C4-2B (cell line): ENCODE measurements at regions not wholly inside any gene's neighbourhood (a gene's known extent, or its start where the extent isn't known, plus 50 kb on each side); places are given as distances from the start of the nearest gene placed in this dataset.
"Not testable (repeated sequence)": the region's sequence is repeated elsewhere in the genome, so short reads cannot be mapped to it uniquely, and the experiment has no call there.

Experiments used
- H3K27ac ChIP-seq: fragments of 450-650 bp; 2 replicates; pipeline ENCODE4 v1.5.1; 2017
- ZFX ChIP-seq: fragments of 450-650 bp; IDR thresholded peaks from 2 replicates; pipeline ENCODE4 v1.6.1; 2017
- TF ChIP-seq, protein P1 (sequence below): fragments of 450-650 bp; conservative IDR thresholded peaks from 2 replicates; pipeline ENCODE4 v1.5.1; 2017; ENCODE audit warnings: mild to moderate bottlenecking

DNA sequence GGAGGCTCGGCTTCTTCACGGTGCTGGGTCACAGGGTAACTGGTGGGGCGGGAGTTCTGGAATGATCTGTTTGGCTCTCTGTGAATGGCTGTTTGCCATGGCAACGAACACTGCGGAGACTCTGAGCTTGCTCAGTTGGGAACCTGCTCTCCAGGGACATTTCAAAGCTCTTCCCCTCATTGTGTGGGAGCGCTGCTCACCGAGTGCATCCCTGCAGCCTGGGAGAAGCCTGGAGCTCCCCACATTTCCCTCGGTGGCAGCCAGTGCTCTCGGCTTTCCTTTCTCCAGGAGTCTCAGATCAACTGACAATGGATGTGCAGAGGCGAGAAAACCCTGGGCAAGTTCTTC lies 57.6 kb upstream of the CACUL1 start:
- no peak overlapping the region for H3K27ac ChIP-seq
- TF ChIP-seq ZFX, result no peak
- TF ChIP-seq, protein P1, sequence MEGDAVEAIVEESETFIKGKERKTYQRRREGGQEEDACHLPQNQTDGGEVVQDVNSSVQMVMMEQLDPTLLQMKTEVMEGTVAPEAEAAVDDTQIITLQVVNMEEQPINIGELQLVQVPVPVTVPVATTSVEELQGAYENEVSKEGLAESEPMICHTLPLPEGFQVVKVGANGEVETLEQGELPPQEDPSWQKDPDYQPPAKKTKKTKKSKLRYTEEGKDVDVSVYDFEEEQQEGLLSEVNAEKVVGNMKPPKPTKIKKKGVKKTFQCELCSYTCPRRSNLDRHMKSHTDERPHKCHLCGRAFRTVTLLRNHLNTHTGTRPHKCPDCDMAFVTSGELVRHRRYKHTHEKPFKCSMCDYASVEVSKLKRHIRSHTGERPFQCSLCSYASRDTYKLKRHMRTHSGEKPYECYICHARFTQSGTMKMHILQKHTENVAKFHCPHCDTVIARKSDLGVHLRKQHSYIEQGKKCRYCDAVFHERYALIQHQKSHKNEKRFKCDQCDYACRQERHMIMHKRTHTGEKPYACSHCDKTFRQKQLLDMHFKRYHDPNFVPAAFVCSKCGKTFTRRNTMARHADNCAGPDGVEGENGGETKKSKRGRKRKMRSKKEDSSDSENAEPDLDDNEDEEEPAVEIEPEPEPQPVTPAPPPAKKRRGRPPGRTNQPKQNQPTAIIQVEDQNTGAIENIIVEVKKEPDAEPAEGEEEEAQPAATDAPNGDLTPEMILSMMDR, result no peak

DNA sequence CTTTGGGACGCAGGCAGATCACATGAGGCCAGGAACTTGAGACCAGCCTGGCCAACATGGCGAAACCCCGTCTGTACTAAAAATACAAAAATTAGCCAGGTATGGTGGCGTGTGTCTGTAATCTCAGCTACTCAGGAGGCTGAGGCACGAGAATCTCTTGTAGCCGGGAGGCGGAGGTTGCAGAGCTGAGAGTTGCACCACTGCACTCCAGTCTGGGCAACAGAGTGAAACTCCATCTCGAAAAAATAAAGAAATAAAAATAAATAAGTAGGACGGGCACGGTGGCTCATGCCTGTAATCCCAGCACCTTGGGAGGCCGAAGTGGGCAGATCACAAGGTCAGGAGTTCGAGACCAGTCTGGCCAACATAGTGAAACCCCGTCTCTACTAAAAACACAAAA lies 58.2 kb upstream of the CACUL1 start:
- H3K27ac ChIP-seq, result not testable (repeated sequence)

DNA sequence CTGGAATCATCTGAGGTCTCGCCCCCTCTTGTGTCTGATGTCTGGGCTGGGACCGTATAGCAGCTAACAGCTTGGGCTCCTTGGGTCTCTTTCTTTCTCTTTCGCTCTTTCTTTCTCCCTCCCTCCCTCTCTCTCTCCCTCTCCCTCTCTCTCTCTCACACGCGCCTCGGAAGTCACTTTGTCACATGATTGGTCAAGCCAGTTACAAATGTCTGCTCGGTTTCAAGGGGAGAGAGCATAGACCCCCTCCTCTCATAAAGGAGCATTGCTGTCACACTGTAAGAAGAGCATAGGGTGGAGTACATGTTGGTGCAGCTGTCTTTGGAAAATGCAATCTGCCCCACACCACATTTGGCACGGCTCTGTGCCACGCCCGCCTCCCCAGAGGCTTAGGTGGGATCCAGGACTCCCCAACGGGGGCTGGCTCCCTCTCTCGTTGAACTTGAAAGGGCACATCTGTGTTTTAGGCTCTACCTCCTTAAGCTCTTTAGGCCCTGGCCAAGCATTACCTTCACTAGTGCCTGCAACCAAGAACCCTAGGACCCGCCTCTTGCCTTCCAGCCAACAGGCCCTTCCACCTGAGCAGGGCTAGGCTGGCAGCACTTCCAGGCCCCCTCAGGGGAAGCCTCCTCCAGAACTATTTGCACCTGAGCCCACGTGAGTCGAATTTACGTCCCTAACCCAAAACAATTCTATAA lies 61.9 kb upstream of the CACUL1 start:
- no peak for TF ChIP-seq ZFX
- TF ChIP-seq, protein P1, result no peak

DNA sequence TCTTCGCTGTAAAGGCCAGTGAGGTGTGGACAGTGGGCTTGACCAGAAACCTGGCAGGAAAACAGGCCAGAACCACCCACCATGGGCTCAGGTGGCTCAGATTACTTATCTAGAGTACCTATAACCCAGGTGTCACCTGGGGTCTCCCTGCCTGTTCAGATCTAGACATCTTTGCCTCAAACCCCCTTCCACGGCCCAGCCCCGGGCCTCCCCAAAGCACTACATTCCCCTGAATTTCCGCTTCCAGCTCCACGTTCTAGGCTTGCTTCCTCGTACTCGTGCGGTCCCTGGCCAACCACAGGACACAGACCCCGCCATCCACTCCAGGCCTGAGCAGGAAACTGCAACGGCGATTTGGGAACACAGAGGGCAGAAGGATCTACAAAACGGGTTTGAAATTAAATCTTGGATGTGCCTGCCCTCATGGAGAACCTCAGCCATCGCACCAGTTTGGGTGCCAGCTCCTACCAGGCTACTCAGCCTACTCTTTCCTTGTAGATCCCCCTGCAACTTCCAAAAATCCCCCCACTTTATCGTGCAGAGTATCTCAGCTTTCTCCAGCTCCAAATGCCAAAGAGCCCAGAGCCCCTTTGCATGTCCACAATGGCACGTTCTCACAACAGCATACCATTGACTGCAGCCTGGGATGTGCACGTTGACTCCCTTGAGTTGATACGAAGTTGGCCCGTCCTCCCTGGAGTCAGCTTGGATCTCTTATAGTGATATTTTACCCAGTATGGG lies 62.7 kb upstream of the CACUL1 start:
- TF ChIP-seq ZFX, result no peak
- TF ChIP-seq, protein P1, result no peak
- no peak overlapping the region for H3K27ac ChIP-seq

More for the DNA sequence above, 61.9 kb upstream of the CACUL1 start:
- H3K27ac ChIP-seq, result no peak overlapping the region

DNA sequence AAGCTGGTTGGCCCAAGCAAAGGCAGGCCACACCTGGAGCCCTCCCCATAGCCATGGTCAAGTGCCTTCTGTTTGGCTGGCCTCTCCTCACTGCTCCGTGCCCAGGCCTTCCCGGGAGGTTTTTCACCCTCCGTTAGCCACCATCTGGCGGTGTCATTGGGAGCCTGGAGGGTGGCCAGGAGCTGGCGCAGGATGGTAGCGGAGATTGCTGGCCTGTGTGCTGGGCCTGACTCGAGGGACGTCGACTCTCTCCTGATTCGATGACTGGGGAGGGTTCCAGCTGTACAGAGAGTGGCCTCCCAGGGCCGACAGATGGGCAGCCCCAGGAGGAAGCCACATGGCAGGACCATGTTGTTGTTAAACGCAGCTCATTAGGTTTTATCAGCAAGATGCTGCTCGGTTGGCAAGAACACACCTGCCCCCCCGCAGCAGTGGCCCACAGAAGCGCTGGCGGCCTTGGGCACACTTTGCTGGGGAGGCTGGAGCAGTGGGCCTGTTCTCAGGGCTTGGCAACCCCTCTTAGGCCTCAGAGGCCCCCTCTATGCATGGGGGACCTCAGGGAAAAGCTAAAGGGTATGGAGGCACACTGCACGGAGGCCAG lies 64.0 kb upstream of the CACUL1 start:
- no peak for TF ChIP-seq ZFX
- TF ChIP-seq, protein P1, result no peak
- H3K27ac ChIP-seq, result no peak overlapping the region

DNA sequence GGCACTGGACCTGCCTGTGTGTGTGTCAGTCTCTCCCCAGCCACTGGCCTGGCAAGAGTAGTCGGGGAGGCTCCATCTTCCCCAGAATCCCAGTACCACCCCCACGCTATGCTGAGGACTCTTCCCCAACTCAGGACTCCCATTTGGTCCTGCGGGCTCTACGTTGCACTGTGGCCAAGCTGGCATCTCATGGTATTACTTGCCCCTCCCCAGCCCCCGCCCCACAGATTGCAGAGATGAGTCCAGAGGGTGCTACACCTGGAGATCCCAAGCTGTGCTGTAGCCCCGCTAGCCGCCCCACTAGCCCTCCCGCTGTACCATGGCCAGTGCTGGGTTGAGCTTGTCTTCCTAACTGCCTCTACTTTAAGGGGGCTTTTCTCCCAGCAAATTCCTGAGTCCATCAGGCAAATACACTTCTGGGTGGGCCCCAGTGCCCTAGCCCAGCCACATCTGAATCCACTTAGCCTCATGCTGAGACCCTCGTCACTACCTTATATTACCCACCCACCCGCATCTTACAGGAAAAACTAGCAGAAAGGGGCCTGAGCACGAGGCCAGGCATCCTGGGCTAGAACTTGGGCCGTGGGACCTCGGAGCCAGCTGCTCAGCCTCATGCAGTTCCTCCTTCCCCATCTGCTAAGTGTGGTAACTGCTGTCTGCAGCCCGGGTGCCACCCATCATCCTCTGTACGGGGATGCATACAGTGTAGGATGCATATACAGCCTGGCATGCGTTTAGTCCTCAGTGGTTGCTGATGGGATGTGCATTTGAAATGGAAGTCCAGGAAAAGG lies 65.8 kb upstream of the CACUL1 start:
- no peak for TF ChIP-seq ZFX
- TF ChIP-seq, protein P1, result no peak
- no peak overlapping the region for H3K27ac ChIP-seq

DNA sequence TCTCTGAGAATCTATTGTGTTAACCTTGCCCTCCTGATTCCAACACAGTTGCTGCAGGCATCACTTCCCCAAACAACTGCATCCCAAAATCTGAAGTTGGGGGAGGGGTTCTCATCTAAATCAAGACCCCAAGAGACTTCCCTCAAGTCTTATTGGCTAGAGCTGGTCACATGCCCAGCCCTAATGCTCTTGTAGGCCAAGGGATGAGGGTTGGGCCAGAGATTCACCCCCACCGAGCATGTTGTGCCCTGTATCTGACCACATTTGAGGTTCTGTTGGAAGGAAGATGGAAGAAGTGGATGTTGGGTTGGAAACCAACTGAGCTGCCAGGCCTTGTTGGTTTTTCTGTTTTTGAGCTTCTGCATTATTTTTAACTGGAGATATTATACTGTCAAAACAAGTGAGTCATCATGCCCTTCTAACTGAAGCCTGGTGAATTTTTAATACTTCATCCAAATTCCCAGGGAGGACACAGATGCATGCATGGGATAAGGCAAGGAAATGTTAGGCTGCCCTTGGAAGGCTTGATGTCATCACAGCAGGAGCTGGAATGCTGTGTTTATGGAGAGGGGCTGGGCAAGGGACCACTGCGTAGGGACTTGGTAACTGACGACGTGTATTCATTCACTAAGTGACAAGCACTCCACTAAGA lies 68.6 kb upstream of the CACUL1 start:
- TF ChIP-seq, protein P1, result no peak
- no peak for TF ChIP-seq ZFX
- no peak overlapping the region for H3K27ac ChIP-seq
